ENCODE measurements at regions not wholly inside any gene's neighbourhood (a gene's known extent, or its start where the extent isn't known, plus 50 kb on each side); places are given as distances from the start of the nearest gene placed in this dataset.
"Not testable (repeated sequence)": the region's sequence is repeated elsewhere in the genome, so short reads cannot be mapped to it uniquely, and the experiment has no call there.

GRCh38 chr18:52244658-52245057, 95.3 kb upstream of the DCC start:
- Histone ChIP-seq H3K27me3 (ENCODE audit: insufficient read depth, poor library complexity, severe bottlenecking) (peaks cover 8% of the 10 kb centered on the region), H3K27ac (replicated peaks) (no peak overlapping the region), H3K4me3 (replicated peaks; ENCODE audit: insufficient read depth, low read length) (no peak overlapping the region)
- DNase-seq (ENCODE audit: low read depth in 1 of 2, low spot score in 1 of 2): no peak
- TF ChIP-seq CTCF (IDR thresholded peaks at IDR 0.05; ENCODE audit: insufficient read depth, low read length) (no peak), POLR2AphosphoS5 (IDR thresholded peaks at IDR 0.05; ENCODE audit: low read depth) (no peak), GABPA (IDR thresholded peaks at IDR 0.05; ENCODE audit: low read depth) (no peak), REST (IDR thresholded peaks at IDR 0.05; ENCODE audit: insufficient replicate concordance, low read depth) (no peak), SPI1 (IDR thresholded peaks at IDR 0.05; ENCODE audit: borderline replicate concordance, low read depth) (no peak)

GRCh38 chr18:52254367-52254766, 85.6 kb upstream of the DCC start:
- Histone ChIP-seq H3K27ac (replicated peaks) (no peak overlapping the region), H3K27me3 (ENCODE audit: insufficient read depth, poor library complexity, severe bottlenecking) (no peaks in the 10 kb centered on the region), H3K4me3 (replicated peaks; ENCODE audit: insufficient read depth, low read length) (no peak overlapping the region)
- DNase-seq (ENCODE audit: low read depth in 1 of 2, low spot score in 1 of 2): no peak
- no peak for TF ChIP-seq GABPA (IDR thresholded peaks at IDR 0.05; ENCODE audit: low read depth)
- TF ChIP-seq CTCF (IDR thresholded peaks at IDR 0.05; ENCODE audit: insufficient read depth, low read length): no peak

- H3K27me3 ChIP-seq (ENCODE audit: insufficient read depth, poor library complexity, severe bottlenecking); H3K4me3 ChIP-seq (replicated peaks; ENCODE audit: insufficient read depth, low read length); DNase-seq (ENCODE audit: low read depth in 1 of 2, low spot score in 1 of 2); H3K27ac ChIP-seq (replicated peaks): not testable (repeated sequence)
Observed at GRCh38 chr18:52257417-52257816, 82.6 kb upstream of the DCC start.

GRCh38 chr18:52275817-52276216, 64.2 kb upstream of the DCC start:
- TF ChIP-seq REST (IDR thresholded peaks at IDR 0.05; ENCODE audit: insufficient replicate concordance, low read depth) (no peak), SPI1 (IDR thresholded peaks at IDR 0.05; ENCODE audit: borderline replicate concordance, low read depth) (no peak), GABPA (IDR thresholded peaks at IDR 0.05; ENCODE audit: low read depth) (no peak)
- no peak for DNase-seq (ENCODE audit: low read depth in 1 of 2, low spot score in 1 of 2)
- H3K27ac ChIP-seq (replicated peaks): no peak overlapping the region
- H3K4me3 ChIP-seq (replicated peaks; ENCODE audit: insufficient read depth, low read length): no peak overlapping the region
- H3K27me3 ChIP-seq (ENCODE audit: insufficient read depth, poor library complexity, severe bottlenecking): no peaks in the 10 kb centered on the region

- DNase-seq (ENCODE audit: low read depth in 1 of 2, low spot score in 1 of 2): no peak
- Histone ChIP-seq H3K4me3 (replicated peaks; ENCODE audit: insufficient read depth, low read length) (no peak overlapping the region), H3K27ac (replicated peaks) (no peak overlapping the region), H3K27me3 (ENCODE audit: insufficient read depth, poor library complexity, severe bottlenecking) (no peaks in the 10 kb centered on the region)
- no peak for TF ChIP-seq SPI1 (IDR thresholded peaks at IDR 0.05; ENCODE audit: borderline replicate concordance, low read depth)
Observed at GRCh38 chr18:52277785-52278184, 62.2 kb upstream of the DCC start.

Measured in HL-60 (cell line).